CD14-positive monocyte (primary cell): ENCODE measurements at regions not wholly inside any gene's neighbourhood (a gene's known extent, or its start where the extent isn't known, plus 50 kb on each side); places are given as distances from the start of the nearest gene placed in this dataset.

ENCODE experiments used
- DNase-seq, 3 donors: peaks; one replicate each; pipeline ENCODE4 v3.0.0-alpha.2; 2011 to 2022
- H2AFZ ChIP-seq: 2 replicates; pipeline ENCODE4 v1.6.0; 2012; ENCODE audit warnings: mild to moderate bottlenecking, low read depth, low read length, inconsistent platforms; ENCODE audit not compliant: insufficient read depth, poor library complexity, severe bottlenecking
- H3K27ac ChIP-seq, 2 donors: 1 replicate in 1 of 2; 2 replicates in 1 of 2; pipeline ENCODE4 v1.5.1; 2012 to 2013; ENCODE audit warnings: low read length in 2 of 2, control low read depth in 1 of 2, inconsistent platforms in 1 of 2, low read depth in 1 of 2, mild to moderate bottlenecking in 1 of 2
- H3K27me3 ChIP-seq, 2 donors: one replicate each; pipeline versions ENCODE4 v1.6.0 to v1.6.1; 2011 to 2013; ENCODE audit warnings: low read length in 2 of 2; ENCODE audit not compliant: control insufficient read depth in 2 of 2, insufficient read depth in 2 of 2
- H3K36me3 ChIP-seq, 2 donors: replicated peaks in 1 of 2; 1 replicate in 1 of 2; 2 replicates in 1 of 2; pipeline versions ENCODE4 v1.5.1 to v1.6.1; 2012 to 2013; ENCODE audit warnings: low read length in 2 of 2, control low read depth in 1 of 2, inconsistent platforms in 1 of 2, mild to moderate bottlenecking in 1 of 2; ENCODE audit not compliant: insufficient read depth in 2 of 2, control insufficient read depth in 1 of 2
- H3K4me1 ChIP-seq, 2 donors: 1 replicate in 1 of 2; 2 replicates in 1 of 2; pipeline versions ENCODE4 v1.5.1 to v1.6.1; 2012 to 2013; ENCODE audit warnings: low read length in 2 of 2, control low read depth in 1 of 2, inconsistent platforms in 1 of 2, mild to moderate bottlenecking in 1 of 2, moderate library complexity in 1 of 2; ENCODE audit not compliant: insufficient read depth in 2 of 2, control insufficient read depth in 1 of 2
- H3K4me2 ChIP-seq: replicated peaks from 2 replicates; pipeline ENCODE3; 2012; ENCODE audit warnings: low read length, moderate library complexity, mild to moderate bottlenecking; ENCODE audit not compliant: poor library complexity, severe bottlenecking; ENCODE audit errors: extremely low read depth
- H3K4me3 ChIP-seq, 3 experiments: fragments of 200-600 bp in 1 of 3; sonication (generic) in 1 of 3; replicated peaks in 1 of 3; 1 replicate in 2 of 3; 2 replicates in 1 of 3; pipeline ENCODE4 v1.5.1; 2011 to 2013; ENCODE audit warnings: low read length in 3 of 3, mild to moderate bottlenecking in 3 of 3, control low read depth in 2 of 3, low read depth in 2 of 3, inconsistent platforms in 1 of 3, moderate library complexity in 1 of 3
- H3K79me2 ChIP-seq: 2 replicates; pipeline ENCODE4 v1.6.0; 2012; ENCODE audit warnings: mild to moderate bottlenecking, control low read depth, inconsistent platforms, low read length, moderate library complexity; ENCODE audit not compliant: insufficient read depth
- H3K9ac ChIP-seq: 2 replicates; pipeline ENCODE4 v1.6.0; 2017; ENCODE audit warnings: low read length, mild to moderate bottlenecking; ENCODE audit not compliant: insufficient read depth, poor library complexity, severe bottlenecking
- H3K9me3 ChIP-seq, 2 donors: replicated peaks in 1 of 2; 1 replicate in 1 of 2; 2 replicates in 1 of 2; pipeline versions ENCODE4 v1.5.1 to v1.6.1; 2012 to 2013; ENCODE audit warnings: low read length in 2 of 2, control low read depth in 1 of 2; ENCODE audit not compliant: control insufficient read depth in 1 of 2, insufficient read depth in 1 of 2
- H4K20me1 ChIP-seq: 2 replicates; pipeline ENCODE4 v1.6.0; 2012; ENCODE audit warnings: mild to moderate bottlenecking, low read length, control low read depth, moderate library complexity; ENCODE audit not compliant: insufficient read depth
- H3K27ac Mint-ChIP-seq, 7 donors: one replicate each; pipeline ENCODE4 v1.8.0; 2020; ENCODE audit warnings: mild to moderate bottlenecking in 7 of 7, mixed read lengths in 7 of 7, moderate library complexity in 6 of 7, inconsistent platforms in 2 of 7
- H3K27me3 Mint-ChIP-seq, 3 donors: one replicate each; pipeline ENCODE4 v1.8.0; 2021 to 2022; ENCODE audit warnings: low read depth in 3 of 3, mild to moderate bottlenecking in 3 of 3, mixed read lengths in 3 of 3, moderate library complexity in 3 of 3, inconsistent platforms in 1 of 3
- H3K36me3 Mint-ChIP-seq, 2 donors: one replicate each; pipeline ENCODE4 v1.8.0; 2020; ENCODE audit warnings: mixed read lengths in 2 of 2, inconsistent platforms in 1 of 2, mild to moderate bottlenecking in 1 of 2
- H3K4me1 Mint-ChIP-seq: one replicate; pipeline ENCODE4 v1.8.0; 2020; ENCODE audit warnings: mild to moderate bottlenecking, mixed read lengths
- H3K4me3 Mint-ChIP-seq, 2 donors: one replicate each; pipeline ENCODE4 v1.8.0; 2020; ENCODE audit warnings: mild to moderate bottlenecking in 2 of 2, mixed read lengths in 2 of 2, moderate library complexity in 1 of 2
- H3K9me3 Mint-ChIP-seq, 7 donors: one replicate each; pipeline ENCODE4 v1.8.0; 2020 to 2022; ENCODE audit warnings: mixed read lengths in 7 of 7, mild to moderate bottlenecking in 6 of 7, moderate library complexity in 6 of 7, inconsistent platforms in 2 of 7
- WGBS: methylation state at CpG from one replicate; pipeline ENCODE4 v1.1.5; 2013; ENCODE audit warnings: missing lambda C conversion rate; ENCODE audit not compliant: insufficient coverage; 5-methylcytosine and 5-hydroxymethylcytosine counted together
- intact Hi-C, 2 donors: fragments of 100-400 bp; cut with micrococcal nuclease; formaldehyde crosslinking; loops; one replicate each; pipeline versions ENCODE4 v1.15.0 to v1.15.1; 2023
- TF ChIP-seq, protein P1 (sequence below): fragments of 200-600 bp; IDR thresholded peaks from one replicate; pipeline ENCODE4 v1.8.0; 2022; ENCODE audit warnings: antibody characterized with exemption, mild to moderate bottlenecking

GRCh38 chr1:239233626-239234025 lies 152.7 kb upstream of the CHRM3 start:
- H3K27me3 ChIP-seq = no peaks in the 10 kb centered on the region
- Mint-ChIP-seq H3K36me3 (no peaks in the 10 kb centered on the region), H3K27me3 (peaks cover 0 to 2% (median 0%) of the 10 kb centered on the region in 3 donors), H3K27ac (no peak overlapping the region), H3K9me3 (peaks cover 0 to 7% (median 0%) of the 10 kb centered on the region in 7 donors), H3K4me3 (no peak overlapping the region), H3K4me1 (peaks cover 6% of the 10 kb centered on the region)
- no peaks in the 10 kb centered on the region for H4K20me1 ChIP-seq
- no peak overlapping the region for H3K27ac ChIP-seq
- TF ChIP-seq, protein P1, sequence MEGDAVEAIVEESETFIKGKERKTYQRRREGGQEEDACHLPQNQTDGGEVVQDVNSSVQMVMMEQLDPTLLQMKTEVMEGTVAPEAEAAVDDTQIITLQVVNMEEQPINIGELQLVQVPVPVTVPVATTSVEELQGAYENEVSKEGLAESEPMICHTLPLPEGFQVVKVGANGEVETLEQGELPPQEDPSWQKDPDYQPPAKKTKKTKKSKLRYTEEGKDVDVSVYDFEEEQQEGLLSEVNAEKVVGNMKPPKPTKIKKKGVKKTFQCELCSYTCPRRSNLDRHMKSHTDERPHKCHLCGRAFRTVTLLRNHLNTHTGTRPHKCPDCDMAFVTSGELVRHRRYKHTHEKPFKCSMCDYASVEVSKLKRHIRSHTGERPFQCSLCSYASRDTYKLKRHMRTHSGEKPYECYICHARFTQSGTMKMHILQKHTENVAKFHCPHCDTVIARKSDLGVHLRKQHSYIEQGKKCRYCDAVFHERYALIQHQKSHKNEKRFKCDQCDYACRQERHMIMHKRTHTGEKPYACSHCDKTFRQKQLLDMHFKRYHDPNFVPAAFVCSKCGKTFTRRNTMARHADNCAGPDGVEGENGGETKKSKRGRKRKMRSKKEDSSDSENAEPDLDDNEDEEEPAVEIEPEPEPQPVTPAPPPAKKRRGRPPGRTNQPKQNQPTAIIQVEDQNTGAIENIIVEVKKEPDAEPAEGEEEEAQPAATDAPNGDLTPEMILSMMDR = no peak
- H3K9me3 ChIP-seq = no peaks in the 10 kb centered on the region
- intact Hi-C loops = no loop called here
- H3K4me2 ChIP-seq = no peak overlapping the region
- no peak for DNase-seq
- H3K4me3 ChIP-seq = no peak overlapping the region
- no peak overlapping the region for H2AFZ ChIP-seq
- H3K36me3 ChIP-seq = no peaks in the 10 kb centered on the region
- no CpG with 5 or more reads among the region's 2 CpGs for WGBS
- no peaks in the 10 kb centered on the region for H3K4me1 ChIP-seq
- no peak overlapping the region for H3K9ac ChIP-seq
- H3K79me2 ChIP-seq = no peaks in the 10 kb centered on the region

DNA sequence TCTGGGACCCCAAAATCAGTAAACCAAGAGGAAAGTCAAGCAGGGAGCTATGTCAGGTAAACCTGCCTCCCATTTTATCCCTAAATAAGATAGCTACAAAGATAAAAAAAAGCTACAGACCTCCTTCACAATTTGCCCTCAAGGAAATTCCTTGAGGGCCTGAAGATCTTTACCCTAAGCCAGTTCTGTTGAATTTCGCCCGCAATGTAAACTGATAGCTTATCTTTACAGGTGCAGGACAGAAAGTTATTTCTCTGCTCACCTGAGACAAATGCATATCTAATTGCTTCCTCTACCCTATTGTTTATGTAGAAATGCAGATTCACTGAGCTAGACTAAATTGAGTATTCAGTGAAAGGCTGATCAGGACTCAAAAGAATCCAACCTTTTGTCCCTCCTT lies 153.4 kb upstream of the CHRM3 start:
- Mint-ChIP-seq H3K27me3 (peaks cover 0 to 2% (median 0%) of the 10 kb centered on the region in 3 donors), H3K4me1 (peaks cover 6% of the 10 kb centered on the region), H3K4me3 (no peak overlapping the region), H3K36me3 (no peaks in the 10 kb centered on the region), H3K9me3 (peaks cover 0 to 7% (median 2%) of the 10 kb centered on the region in 7 donors), H3K27ac (no peak overlapping the region)
- H3K4me1 ChIP-seq = no peaks in the 10 kb centered on the region
- DNase-seq = no peak
- no peaks in the 10 kb centered on the region for H4K20me1 ChIP-seq
- H3K27ac ChIP-seq = no peak overlapping the region
- intact Hi-C loops = no loop called here
- no peaks in the 10 kb centered on the region for H3K27me3 ChIP-seq
- H3K9ac ChIP-seq = no peak overlapping the region
- no peak overlapping the region for H2AFZ ChIP-seq
- no peak overlapping the region for H3K4me3 ChIP-seq
- H3K79me2 ChIP-seq = no peaks in the 10 kb centered on the region
- no peak overlapping the region for H3K4me2 ChIP-seq
- H3K36me3 ChIP-seq = no peaks in the 10 kb centered on the region
- no peaks in the 10 kb centered on the region for H3K9me3 ChIP-seq
- TF ChIP-seq, protein P1 = no peak
- no CpG with 5 or more reads among the region's 2 CpGs for WGBS
